H1 (cell line): ENCODE measurements at regions not wholly inside any gene's neighbourhood (a gene's known extent, or its start where the extent isn't known, plus 50 kb on each side); places are given as distances from the start of the nearest gene placed in this dataset.

Experiments
- CTCF ChIA-PET: fragments of 300-600 bp; sonication (Branson Sonifier 250); formaldehyde crosslinking; loops from one replicate; lab custom pipeline; 2021; ENCODE audit not compliant: partially characterized antibody; lab: Charles Lee
- POLR2A ChIA-PET: fragments of 300-600 bp; sonication (Branson Sonifier 250); formaldehyde crosslinking; loops from one replicate; lab custom pipeline; 2021; ENCODE audit warnings: inconsistent platforms; ENCODE audit not compliant: partially characterized antibody; lab: Charles Lee
- DNase-seq, 2 experiments: peaks; one replicate each; pipeline versions ENCODE4 v3.0.0 to v3.0.0-alpha.2; 2010 to 2022; ENCODE audit warnings: low spot score in 2 of 2, low read depth in 1 of 2, mixed read lengths in 1 of 2
- FAIRE-seq: peaks from 2 replicates; lab custom pipeline; 2011; peaks lifted over from hg19 to GRCh38; lab: Jason Lieb, UNC
- H2AFZ ChIP-seq: 2 replicates; pipeline ENCODE4 v1.8.1; 2012; ENCODE audit warnings: low read length, inconsistent platforms
- H2AK5ac ChIP-seq: 2 replicates; pipeline ENCODE4 v1.6.1; 2013; ENCODE audit warnings: low read depth, low read length
- H2BK120ac ChIP-seq: replicated peaks from 2 replicates; pipeline ENCODE3; 2013; ENCODE audit warnings: low read depth, low read length, inconsistent platforms
- H2BK12ac ChIP-seq: 2 replicates; pipeline ENCODE4 v1.6.1; 2013; ENCODE audit warnings: low read depth, low read length
- H2BK15ac ChIP-seq: 2 replicates; pipeline ENCODE4 v1.6.1; 2013; ENCODE audit warnings: low read length
- H2BK20ac ChIP-seq: 2 replicates; pipeline ENCODE4 v1.6.1; 2013; ENCODE audit warnings: low read length
- H2BK5ac ChIP-seq: 2 replicates; pipeline ENCODE4 v1.6.1; 2013; ENCODE audit warnings: low read depth, low read length
- H3K14ac ChIP-seq: 2 replicates; pipeline ENCODE4 v1.6.1; 2013; ENCODE audit warnings: inconsistent platforms; ENCODE audit not compliant: insufficient read length
- H3K18ac ChIP-seq: 2 replicates; pipeline ENCODE4 v1.6.1; 2013; ENCODE audit warnings: low read length; ENCODE audit errors: extremely low read depth
- H3K23ac ChIP-seq: 2 replicates; pipeline ENCODE4 v1.6.1; 2013; ENCODE audit warnings: inconsistent platforms; ENCODE audit not compliant: insufficient read length
- H3K23me2 ChIP-seq: 2 replicates; pipeline ENCODE4 v1.6.1; 2013; ENCODE audit warnings: low read depth, low read length
- H3K27ac ChIP-seq: 2 replicates; pipeline ENCODE4 v1.6.1; 2011; ENCODE audit warnings: low read depth, low read length, inconsistent platforms
- H3K27me3 ChIP-seq, 4 experiments: replicated peaks in 1 of 4; 1 replicate in 1 of 4; 2 replicates in 3 of 4; pipeline versions ENCODE4 v1.6.1 to v1.8.1; 2011 to 2013; ENCODE audit warnings: low read length in 3 of 4, mild to moderate bottlenecking in 3 of 4, inconsistent platforms in 2 of 4, mixed read lengths in 2 of 4, moderate library complexity in 1 of 4; ENCODE audit not compliant: control insufficient read depth in 3 of 4, insufficient read depth in 3 of 4; ENCODE audit errors: extremely low read depth in 1 of 4
- H3K36me3 ChIP-seq, 4 experiments: 2 replicates each; pipeline versions ENCODE4 v1.6.1 to v1.8.1; 2011 to 2013; ENCODE audit warnings: mild to moderate bottlenecking in 4 of 4, low read length in 3 of 4, moderate library complexity in 2 of 4, control low read depth in 1 of 4, inconsistent platforms in 1 of 4; ENCODE audit not compliant: insufficient read depth in 4 of 4, control insufficient read depth in 2 of 4
- H3K4ac ChIP-seq: replicated peaks from 2 replicates; pipeline ENCODE3; 2013; ENCODE audit warnings: low read length, low read depth, mixed read lengths, inconsistent platforms; ENCODE audit not compliant: insufficient read length
- H3K4me1 ChIP-seq, 4 experiments: replicated peaks in 1 of 4; 1 replicate in 1 of 4; 2 replicates in 3 of 4; pipeline versions ENCODE4 v1.6.1 to v1.8.1; 2011 to 2013; ENCODE audit warnings: low read length in 3 of 4, inconsistent platforms in 2 of 4, mixed read lengths in 1 of 4; ENCODE audit not compliant: insufficient read depth in 4 of 4, control insufficient read depth in 3 of 4
- H3K4me2 ChIP-seq, 2 experiments: 2 replicates each; pipeline versions ENCODE4 v1.6.1 to v1.8.1; 2011 to 2013; ENCODE audit warnings: low read depth in 2 of 2, low read length in 2 of 2, control low read depth in 1 of 2, inconsistent platforms in 1 of 2, mild to moderate bottlenecking in 1 of 2; ENCODE audit not compliant: insufficient read depth in 1 of 2
- H3K4me3 ChIP-seq, 4 experiments: fragments of 200-600, 300-600 bp in 1 of 4; sonication (generic), shearing (Covaris generic), sonication (Bioruptor Twin) in 1 of 4; 2 replicates each; pipeline versions ENCODE4 v1.5.1 to v1.8.1; 2011 to 2016; ENCODE audit warnings: low read length in 4 of 4, low read depth in 3 of 4, control low read depth in 2 of 4, inconsistent platforms in 2 of 4, mild to moderate bottlenecking in 2 of 4, mixed read lengths in 1 of 4, moderate library complexity in 1 of 4; ENCODE audit not compliant: insufficient read depth in 2 of 4; ENCODE audit errors: extremely low read depth in 1 of 4
- H3K56ac ChIP-seq: replicated peaks from 2 replicates; pipeline ENCODE3; 2013; ENCODE audit warnings: low read depth, mild to moderate bottlenecking, mixed read lengths, low read length, inconsistent platforms; ENCODE audit not compliant: insufficient read length
- H3K79me1 ChIP-seq: 2 replicates; pipeline ENCODE4 v1.6.1; 2013; ENCODE audit warnings: low read depth, low read length, control low read depth
- H3K79me2 ChIP-seq, 2 experiments: 2 replicates each; pipeline versions ENCODE4 v1.6.1 to v1.8.1; 2012 to 2013; ENCODE audit warnings: low read length in 2 of 2, mild to moderate bottlenecking in 2 of 2, inconsistent platforms in 1 of 2; ENCODE audit not compliant: insufficient read depth in 2 of 2, control insufficient read depth in 1 of 2
- H3K9ac ChIP-seq, 4 experiments: replicated peaks in 1 of 4; 1 replicate in 1 of 4; 2 replicates in 3 of 4; pipeline versions ENCODE4 v1.6.1 to v1.8.1; 2011 to 2013; ENCODE audit warnings: low read depth in 3 of 4, low read length in 3 of 4, control low read depth in 2 of 4, mild to moderate bottlenecking in 2 of 4, moderate library complexity in 2 of 4, inconsistent platforms in 1 of 4; ENCODE audit errors: extremely low read depth in 1 of 4
- H3K9me3 ChIP-seq, 2 experiments: 2 replicates each; pipeline versions ENCODE4 v1.6.1 to v1.8.1; 2012 to 2013; ENCODE audit warnings: mild to moderate bottlenecking in 2 of 2, moderate library complexity in 2 of 2, control low read depth in 1 of 2, inconsistent platforms in 1 of 2, low read depth in 1 of 2, low read length in 1 of 2, mixed read lengths in 1 of 2; ENCODE audit not compliant: insufficient read depth in 2 of 2
- H4K20me1 ChIP-seq, 2 experiments: replicated peaks in 1 of 2; 2 replicates each; pipeline versions ENCODE3 to v1.8.1; 2011 to 2013; ENCODE audit warnings: inconsistent platforms in 2 of 2, low read length in 2 of 2, mild to moderate bottlenecking in 1 of 2; ENCODE audit not compliant: insufficient read depth in 2 of 2, control insufficient read depth in 1 of 2
- H4K5ac ChIP-seq: 2 replicates; pipeline ENCODE4 v1.6.1; 2013; ENCODE audit warnings: low read length, low read depth, mixed read lengths, inconsistent platforms; ENCODE audit not compliant: insufficient read length
- H4K8ac ChIP-seq: 2 replicates; pipeline ENCODE4 v1.8.0; 2013; ENCODE audit warnings: mild to moderate bottlenecking, moderate library complexity, low read length, inconsistent platforms; ENCODE audit not compliant: insufficient read depth; ENCODE audit errors: extremely low read depth
- H4K91ac ChIP-seq: replicated peaks from 2 replicates; pipeline ENCODE3; 2013; ENCODE audit warnings: low read length, mixed read lengths, inconsistent platforms; ENCODE audit not compliant: insufficient read length
- BACH1 ChIP-seq: IDR thresholded peaks from 2 replicates; pipeline ENCODE4 v1.6.1; 2012; ENCODE audit warnings: low read length, improper control_type of control experiment
- BRCA1 ChIP-seq: IDR thresholded peaks from 2 replicates; pipeline ENCODE4 v1.6.1; 2012; ENCODE audit warnings: low read depth, low read length, improper control_type of control experiment
- CTBP2 ChIP-seq: IDR thresholded peaks from 2 replicates; pipeline ENCODE4 v1.7.0; 2011; ENCODE audit warnings: borderline replicate concordance, mild to moderate bottlenecking, moderate library complexity, mixed read lengths, low read length; ENCODE audit not compliant: insufficient read depth, insufficient read length
- USF2 ChIP-seq: IDR thresholded peaks from 2 replicates; pipeline ENCODE4 v1.6.1; 2011; ENCODE audit warnings: low read length, improper control_type of control experiment
- ZNF274 ChIP-seq: IDR thresholded peaks from 2 replicates; pipeline ENCODE4 v1.7.0; 2012; ENCODE audit warnings: low read length, borderline replicate concordance; ENCODE audit errors: extremely low read depth
- WGBS, 2 experiments: shearing (Covaris generic) in 1 of 2; methylation state at CpG; one replicate each; pipeline versions ENCODE4 v1.1.6 to v1.1.7; 2013 to 2015; ENCODE audit warnings: low lambda C conversion rate in 2 of 2, mixed read lengths in 2 of 2, inconsistent platforms in 1 of 2, low coverage in 1 of 2, missing lambda C conversion rate in 1 of 2; ENCODE audit not compliant: insufficient replicate concordance in 2 of 2, insufficient coverage in 1 of 2, insufficient read length in 1 of 2; ENCODE audit errors: extremely low coverage in 1 of 2, missing lambda C conversion rate in 1 of 2; 5-methylcytosine and 5-hydroxymethylcytosine counted together

GRCh38 chr4:128757712-128758111 lies 51.8 kb upstream of the JADE1 start:
- FAIRE-seq (no peak), DNase-seq (no peak)
- Histone ChIP-seq H3K4ac (no peak overlapping the region), H3K18ac (no peak overlapping the region), H2BK15ac (peak overlapping the region; percentile 63; the same call in 1 of the 2 replicates), H3K36me3 (no peaks in the 10 kb centered on the region), H3K4me3 (no peak overlapping the region), H4K5ac (no peak overlapping the region), H2AK5ac (no peak overlapping the region), H3K9me3 (no peaks in the 10 kb centered on the region), H3K9ac (no peak overlapping the region), H4K20me1 (no peaks in the 10 kb centered on the region), H3K56ac (no peak overlapping the region), H2BK20ac (peak overlapping the region; percentile 75; the same call in 1 of the 2 replicates), H3K27me3 (no peaks in the 10 kb centered on the region), H2AFZ (peak overlapping the region; percentile 47; the same call in 1 of the 2 replicates), H4K8ac (no peak overlapping the region), H3K23ac (no peak overlapping the region), H3K4me2 (no peak overlapping the region; a peak in 1 of 4 replicates), H3K4me1 (peaks cover 0 to 2% (median 0%) of the 10 kb centered on the region in 4 experiments; a peak in 2 of 7 replicates), H3K14ac (no peak overlapping the region), H3K27ac (no peak overlapping the region), H3K23me2 (no peaks in the 10 kb centered on the region), H3K79me1 (no peaks in the 10 kb centered on the region), H2BK5ac (no peak overlapping the region; the same call in 1 of the 2 replicates), H4K91ac (no peak overlapping the region), H3K79me2 (no peaks in the 10 kb centered on the region), H2BK12ac (no peak overlapping the region), H2BK120ac (no peak overlapping the region)
- CTCF ChIA-PET = interaction anchor here (0.5 to 1.7 kb wide), 4 partner anchors 10 to 303 kb away, joined by 3 to 6 read pairs (median 4); no protein-coding TSS in a partner anchor
- 67% methylated on average over 3 of the region's 3 CpGs; no CpG with 5 or more reads in 1 of the 2 experiments for WGBS, 2 experiments
- TF ChIP-seq USF2 (peak; percentile 65), BRCA1 (no peak), ZNF274 (no peak), BACH1 (no peak), CTBP2 (no peak)
- POLR2A ChIA-PET = interaction anchor here (0.8 kb wide), 1 partner anchor 11 kb away, joined by 3 read pairs; no protein-coding TSS in a partner anchor
